ENCODE measurements at regions not wholly inside any gene's neighbourhood (a gene's known extent, or its start where the extent isn't known, plus 50 kb on each side); places are given as distances from the start of the nearest gene placed in this dataset.
A peak's percentile ranks its signal among the peaks of the same experiment; 100 is the strongest.

DNA sequence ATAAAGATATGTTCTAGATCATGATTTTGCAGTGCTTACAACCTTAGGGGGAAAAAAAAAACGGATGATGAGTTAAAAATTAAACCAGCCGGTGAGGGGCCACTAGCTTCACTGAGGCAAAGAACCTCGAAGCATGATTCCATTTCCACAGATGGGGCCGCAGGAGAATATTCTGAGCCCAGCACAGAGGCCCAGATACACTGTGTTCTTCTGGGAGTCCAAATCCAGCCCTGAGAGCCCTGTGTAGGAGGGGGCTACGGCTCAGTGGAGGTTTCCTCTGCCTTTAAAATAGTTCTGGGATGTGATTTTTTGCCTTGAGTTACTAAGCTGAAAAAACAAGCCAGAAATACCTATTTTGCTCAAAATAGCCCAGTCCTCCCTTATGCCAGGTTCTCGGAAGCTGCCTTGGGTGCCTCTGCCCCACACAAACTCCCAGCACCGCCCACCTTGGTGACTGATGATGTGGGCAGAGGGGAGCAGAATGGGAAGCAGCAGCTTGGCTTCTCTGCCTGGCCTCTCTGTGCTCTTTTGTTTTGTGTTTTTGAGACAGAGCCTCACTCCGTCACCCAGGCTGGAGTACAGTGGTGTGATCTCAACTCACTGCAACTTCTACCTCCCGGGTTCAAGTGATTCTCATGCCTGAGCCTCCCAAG, 105.4 kb upstream of the BCL2L14 start:
- H4K91ac ChIP-seq (ENCODE audit: low read depth, low read length): no peak overlapping the region
- H3K27me3 ChIP-seq (ENCODE audit: insufficient read depth, low read length): no peaks in the 10 kb centered on the region
- H3K4me3 ChIP-seq (ENCODE audit: low read depth, low read length): no peak overlapping the region
- H3K14ac ChIP-seq (ENCODE audit: low read length): no peak overlapping the region
- no peak overlapping the region for H3K27ac ChIP-seq (ENCODE audit: low read depth, low read length)
- H3K79me1 ChIP-seq (ENCODE audit: low read length): no peaks in the 10 kb centered on the region
- H3K9ac ChIP-seq (ENCODE audit: low read length): no peak overlapping the region
- no peak overlapping the region for H4K12ac ChIP-seq (ENCODE audit: low read depth, low read length)
- peaks cover 2% of the 10 kb centered on the region for H3K9me3 ChIP-seq (ENCODE audit: insufficient read depth, low read depth, low read length)
- DNase-seq: no peak
- H2AK5ac ChIP-seq (ENCODE audit: low read length): no peak overlapping the region
- no peaks in the 10 kb centered on the region for H3K79me2 ChIP-seq (ENCODE audit: control insufficient read depth, insufficient read depth, low read length, poor library complexity)
- no peak overlapping the region for H2BK120ac ChIP-seq (ENCODE audit: insufficient read depth, low read length, poor library complexity)
- no peaks in the 10 kb centered on the region for H3K36me3 ChIP-seq (ENCODE audit: control insufficient read depth in 1 of 2, insufficient read depth in 2 of 2, low read length in 2 of 2)
- no peak overlapping the region for H2BK12ac ChIP-seq (ENCODE audit: low read length)
- WGBS (ENCODE audit: extremely low coverage, insufficient coverage, insufficient read length): no CpG with 5 or more reads among the region's 9 CpGs
- H2BK5ac ChIP-seq (ENCODE audit: low read depth, low read length, poor library complexity): no peak overlapping the region
- H3K4me1 ChIP-seq (ENCODE audit: control insufficient read depth in 1 of 2, insufficient read depth in 2 of 2, low read length in 2 of 2): no peaks in the 10 kb centered on the region
- no peak overlapping the region for H4K8ac ChIP-seq (ENCODE audit: low read depth, low read length)
- H3K4me2 ChIP-seq (ENCODE audit: low read length): no peak overlapping the region
- H3K18ac ChIP-seq (ENCODE audit: low read length): no peak overlapping the region
- no peak overlapping the region for H3K23ac ChIP-seq (ENCODE audit: low read length)
- no peak overlapping the region for H3K4ac ChIP-seq (ENCODE audit: low read depth, low read length)
- no peak overlapping the region for H2AFZ ChIP-seq (ENCODE audit: insufficient read depth, low read length, poor library complexity)

DNA sequence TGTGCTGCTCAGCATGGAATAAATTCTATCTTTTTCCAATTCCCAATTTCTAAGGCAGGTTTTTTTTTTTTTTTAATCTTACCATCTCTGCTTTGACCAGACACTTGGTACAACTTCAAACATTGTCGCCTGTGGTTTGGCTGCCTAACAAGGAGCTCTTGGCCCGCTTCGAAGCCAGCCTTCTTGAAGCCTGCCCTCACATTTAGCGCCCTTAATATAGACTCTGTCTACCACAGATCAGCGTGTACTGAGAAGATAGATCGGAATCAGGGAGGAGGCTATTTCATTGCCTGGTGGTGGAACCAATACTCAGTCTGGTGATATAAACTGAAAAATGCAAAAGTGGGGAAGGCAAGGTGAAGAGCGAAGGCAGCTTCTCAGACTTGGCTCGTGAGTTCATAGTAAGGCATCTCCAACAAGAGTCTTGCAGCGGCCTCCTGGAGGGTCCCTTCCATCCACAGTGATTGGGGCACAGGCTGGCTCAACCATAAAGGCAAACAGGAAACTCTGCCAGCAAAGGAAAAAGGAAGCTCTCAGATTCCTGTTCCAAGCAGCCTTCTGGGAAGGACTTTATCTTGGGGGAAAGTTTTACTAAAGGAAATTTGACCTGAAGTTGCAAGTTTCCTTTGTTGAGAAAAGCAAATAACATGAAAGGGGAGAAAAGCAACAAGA, 103.2 kb upstream of the BCL2L14 start:
- Histone ChIP-seq H2AK5ac (ENCODE audit: low read length) (no peak overlapping the region), H2BK12ac (ENCODE audit: low read length) (no peak overlapping the region), H3K9ac (ENCODE audit: low read length) (no peak overlapping the region), H4K12ac (ENCODE audit: low read depth, low read length) (no peak overlapping the region), H3K4me3 (ENCODE audit: low read depth, low read length) (no peak overlapping the region), H3K14ac (ENCODE audit: low read length) (no peak overlapping the region), H2AFZ (ENCODE audit: insufficient read depth, low read length, poor library complexity) (no peak overlapping the region), H4K91ac (ENCODE audit: low read depth, low read length) (no peak overlapping the region), H4K8ac (ENCODE audit: low read depth, low read length) (no peak overlapping the region), H2BK120ac (ENCODE audit: insufficient read depth, low read length, poor library complexity) (no peak overlapping the region), H3K23ac (ENCODE audit: low read length) (no peak overlapping the region), H3K9me3 (ENCODE audit: insufficient read depth, low read depth, low read length) (no peaks in the 10 kb centered on the region), H3K4me1 (ENCODE audit: control insufficient read depth in 1 of 2, insufficient read depth in 2 of 2, low read length in 2 of 2) (no peaks in the 10 kb centered on the region), H3K27me3 (ENCODE audit: insufficient read depth, low read length) (no peaks in the 10 kb centered on the region), H3K36me3 (ENCODE audit: control insufficient read depth in 1 of 2, insufficient read depth in 2 of 2, low read length in 2 of 2) (no peaks in the 10 kb centered on the region), H3K18ac (ENCODE audit: low read length) (no peak overlapping the region), H3K4ac (ENCODE audit: low read depth, low read length) (no peak overlapping the region), H3K4me2 (ENCODE audit: low read length) (no peak overlapping the region), H3K79me2 (ENCODE audit: control insufficient read depth, insufficient read depth, low read length, poor library complexity) (no peaks in the 10 kb centered on the region), H3K27ac (ENCODE audit: low read depth, low read length) (no peak overlapping the region), H2BK5ac (ENCODE audit: low read depth, low read length, poor library complexity) (no peak overlapping the region), H3K79me1 (ENCODE audit: low read length) (no peaks in the 10 kb centered on the region)
- WGBS (ENCODE audit: extremely low coverage, insufficient coverage, insufficient read length): no CpG with 5 or more reads among the region's 9 CpGs
- no peak for DNase-seq

DNA sequence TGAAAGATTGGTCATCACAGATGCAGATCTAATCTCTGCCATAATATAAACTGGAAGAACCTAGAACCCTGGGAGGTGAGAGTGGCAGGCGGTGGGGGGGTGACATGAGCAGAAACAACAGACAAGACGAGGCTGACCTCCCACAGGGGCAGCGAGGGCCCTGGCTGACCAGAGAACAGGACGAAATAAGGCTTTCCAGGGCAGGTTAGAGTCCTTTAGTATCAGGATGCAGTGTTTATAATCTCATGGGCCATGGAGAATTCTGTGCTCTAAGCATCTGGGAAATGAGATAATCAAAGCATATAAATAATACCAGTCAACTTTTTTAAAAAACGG, 102.7 kb upstream of the BCL2L14 start:
- Histone ChIP-seq H3K9me3 (ENCODE audit: insufficient read depth, low read depth, low read length) (no peaks in the 10 kb centered on the region), H3K9ac (ENCODE audit: low read length) (no peak overlapping the region), H3K79me2 (ENCODE audit: control insufficient read depth, insufficient read depth, low read length, poor library complexity) (no peaks in the 10 kb centered on the region), H3K27me3 (ENCODE audit: insufficient read depth, low read length) (no peaks in the 10 kb centered on the region), H4K8ac (ENCODE audit: low read depth, low read length) (no peak overlapping the region), H2BK5ac (ENCODE audit: low read depth, low read length, poor library complexity) (no peak overlapping the region), H3K23ac (ENCODE audit: low read length) (no peak overlapping the region), H3K27ac (ENCODE audit: low read depth, low read length) (no peak overlapping the region), H3K4ac (ENCODE audit: low read depth, low read length) (no peak overlapping the region), H4K12ac (ENCODE audit: low read depth, low read length) (no peak overlapping the region), H3K4me1 (ENCODE audit: control insufficient read depth in 1 of 2, insufficient read depth in 2 of 2, low read length in 2 of 2) (no peaks in the 10 kb centered on the region), H3K18ac (ENCODE audit: low read length) (no peak overlapping the region), H2AFZ (ENCODE audit: insufficient read depth, low read length, poor library complexity) (no peak overlapping the region), H2AK5ac (ENCODE audit: low read length) (no peak overlapping the region), H2BK120ac (ENCODE audit: insufficient read depth, low read length, poor library complexity) (no peak overlapping the region), H3K4me2 (ENCODE audit: low read length) (no peak overlapping the region), H2BK12ac (ENCODE audit: low read length) (no peak overlapping the region), H3K79me1 (ENCODE audit: low read length) (no peaks in the 10 kb centered on the region), H3K4me3 (ENCODE audit: low read depth, low read length) (no peak overlapping the region), H3K36me3 (ENCODE audit: control insufficient read depth in 1 of 2, insufficient read depth in 2 of 2, low read length in 2 of 2) (no peaks in the 10 kb centered on the region), H4K91ac (ENCODE audit: low read depth, low read length) (no peak overlapping the region), H3K14ac (ENCODE audit: low read length) (peak overlapping the region; percentile 15)
- no peak for DNase-seq
- no CpG with 5 or more reads among the region's 5 CpGs for WGBS (ENCODE audit: extremely low coverage, insufficient coverage, insufficient read length)

DNA sequence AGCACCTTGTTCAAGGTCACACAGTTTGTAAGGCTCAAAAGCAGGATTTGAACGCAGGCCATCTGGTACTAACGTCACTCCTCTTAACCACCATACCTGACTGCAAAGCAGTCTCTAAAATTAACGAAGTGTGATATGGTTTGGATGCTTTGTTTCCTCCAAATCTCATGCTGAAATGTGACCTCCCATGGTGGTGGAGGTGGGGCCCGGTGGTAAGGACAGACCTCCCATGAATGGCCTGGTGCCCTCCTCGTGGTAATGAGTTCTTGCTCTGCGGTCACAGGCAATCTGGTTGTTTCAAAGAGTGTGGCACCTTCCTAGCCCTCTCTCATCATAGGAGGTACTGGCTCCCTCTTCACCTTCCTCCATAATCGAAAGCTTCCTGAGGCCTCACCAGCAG, 102.2 kb upstream of the BCL2L14 start:
- Histone ChIP-seq H3K9me3 (ENCODE audit: insufficient read depth, low read depth, low read length) (no peaks in the 10 kb centered on the region), H3K23ac (ENCODE audit: low read length) (no peak overlapping the region), H3K9ac (ENCODE audit: low read length) (no peak overlapping the region), H4K91ac (ENCODE audit: low read depth, low read length) (no peak overlapping the region), H3K36me3 (ENCODE audit: control insufficient read depth in 1 of 2, insufficient read depth in 2 of 2, low read length in 2 of 2) (no peaks in the 10 kb centered on the region), H4K8ac (ENCODE audit: low read depth, low read length) (no peak overlapping the region), H2AFZ (ENCODE audit: insufficient read depth, low read length, poor library complexity) (no peak overlapping the region), H2BK5ac (ENCODE audit: low read depth, low read length, poor library complexity) (no peak overlapping the region), H2BK12ac (ENCODE audit: low read length) (no peak overlapping the region), H3K79me1 (ENCODE audit: low read length) (no peaks in the 10 kb centered on the region), H3K4ac (ENCODE audit: low read depth, low read length) (no peak overlapping the region), H3K4me1 (ENCODE audit: control insufficient read depth in 1 of 2, insufficient read depth in 2 of 2, low read length in 2 of 2) (no peaks in the 10 kb centered on the region), H3K18ac (ENCODE audit: low read length) (no peak overlapping the region), H2AK5ac (ENCODE audit: low read length) (no peak overlapping the region), H3K27me3 (ENCODE audit: insufficient read depth, low read length) (no peaks in the 10 kb centered on the region), H3K4me2 (ENCODE audit: low read length) (no peak overlapping the region), H2BK120ac (ENCODE audit: insufficient read depth, low read length, poor library complexity) (no peak overlapping the region), H4K12ac (ENCODE audit: low read depth, low read length) (no peak overlapping the region), H3K27ac (ENCODE audit: low read depth, low read length) (no peak overlapping the region), H3K79me2 (ENCODE audit: control insufficient read depth, insufficient read depth, low read length, poor library complexity) (no peaks in the 10 kb centered on the region), H3K4me3 (ENCODE audit: low read depth, low read length) (no peak overlapping the region), H3K14ac (ENCODE audit: low read length) (no peak overlapping the region)
- no CpG with 5 or more reads among the region's 7 CpGs for WGBS (ENCODE audit: extremely low coverage, insufficient coverage, insufficient read length)
- DNase-seq: no peak
